SK-N-SH (cell line): ENCODE measurements at regions not wholly inside any gene's neighbourhood (a gene's known extent, or its start where the extent isn't known, plus 50 kb on each side); places are given as distances from the start of the nearest gene placed in this dataset.

Experiments
- CTCF ChIA-PET: fragments of 300-600, 350-600 bp; formaldehyde crosslinking; extraction: SDS; loops from one replicate; lab custom pipeline; 2021; lab: Yijun Ruan, JAX
- POLR2A ChIA-PET: fragments of 350-600 bp; sonication (Branson Sonifier 250); formaldehyde crosslinking; extraction: SDS; loops from one replicate; lab custom pipeline; 2020; ENCODE audit warnings: antibody characterized with exemption, inconsistent platforms; lab: Yijun Ruan, JAX
- DNase-seq: peaks from one replicate; pipeline ENCODE4 v3.0.0; 2012
- H2AFZ ChIP-seq: fragments of 200-600 bp; sonication (generic); 2 replicates; pipeline ENCODE4 v1.8.1; 2016; ENCODE audit warnings: antibody characterized with exemption, mild to moderate bottlenecking, low read depth
- H3F3A ChIP-seq: fragments of 200-600 bp; sonication (generic); replicated peaks from 2 replicates; pipeline ENCODE3; 2016; ENCODE audit warnings: antibody characterized with exemption, mild to moderate bottlenecking; ENCODE audit not compliant: insufficient read depth
- H3K27ac ChIP-seq, 2 experiments: fragments of 200-500 bp in 1 of 2; fragments of 200-600 bp in 1 of 2; sonication (Bioruptor generic) in 1 of 2; sonication (generic), shearing (Covaris generic) in 1 of 2; 2 replicates each; pipeline versions ENCODE4 v1.5.1 to v1.6.1; 2014 to 2016; ENCODE audit warnings: low read depth in 2 of 2, inconsistent platforms in 1 of 2, low read length in 1 of 2, mild to moderate bottlenecking in 1 of 2, mixed read lengths in 1 of 2
- H3K27me3 ChIP-seq: fragments of 200-600 bp; sonication (generic), shearing (Covaris generic); 2 replicates; pipeline ENCODE4 v1.6.1; 2016; ENCODE audit warnings: mixed run types; ENCODE audit not compliant: insufficient read depth
- H3K36me3 ChIP-seq, 2 experiments: fragments of 200-500 bp in 1 of 2; fragments of 200-600 bp in 1 of 2; sonication (Bioruptor generic) in 1 of 2; sonication (generic) in 1 of 2; replicated peaks in 1 of 2; 2 replicates each; pipeline versions ENCODE3 to v1.5.1; 2014 to 2016; ENCODE audit warnings: low read length in 1 of 2, mild to moderate bottlenecking in 1 of 2; ENCODE audit not compliant: insufficient read depth in 2 of 2, control insufficient read depth in 1 of 2
- H3K4me1 ChIP-seq, 2 experiments: fragments of 200-500 bp in 1 of 2; fragments of 200-600 bp in 1 of 2; sonication (Bioruptor generic) in 1 of 2; sonication (generic), shearing (Covaris generic) in 1 of 2; 2 replicates each; pipeline versions ENCODE4 v1.5.1 to v1.6.1; 2014 to 2016; ENCODE audit warnings: low read depth in 1 of 2, low read length in 1 of 2, mixed run types in 1 of 2; ENCODE audit not compliant: insufficient read depth in 2 of 2, control insufficient read depth in 1 of 2
- H3K4me2 ChIP-seq: fragments of 200-600 bp; sonication (generic), shearing (Covaris generic); 2 replicates; pipeline ENCODE4 v1.6.1; 2017; ENCODE audit warnings: mixed run types
- H3K4me3 ChIP-seq, 2 experiments: fragments of 200-500 bp in 1 of 2; fragments of 200-600 bp in 1 of 2; sonication (Bioruptor generic) in 1 of 2; sonication (generic), shearing (Covaris generic) in 1 of 2; 2 replicates each; pipeline versions ENCODE4 v1.5.1 to v1.8.1; 2014 to 2016; ENCODE audit warnings: low read depth in 2 of 2, inconsistent platforms in 1 of 2, low read length in 1 of 2, mild to moderate bottlenecking in 1 of 2, mixed read lengths in 1 of 2, moderate library complexity in 1 of 2
- H3K79me2 ChIP-seq: fragments of 200-600 bp; sonication (generic); 2 replicates; pipeline ENCODE4 v1.8.1; 2017; ENCODE audit warnings: mild to moderate bottlenecking; ENCODE audit not compliant: insufficient read depth
- H3K9ac ChIP-seq: fragments of 200-600 bp; sonication (generic); 2 replicates; pipeline ENCODE4 v1.6.1; 2017; ENCODE audit warnings: mixed run types
- H3K9me2 ChIP-seq: fragments of 200-600 bp; sonication (generic); 2 replicates; pipeline ENCODE4 v1.6.1; 2017; ENCODE audit warnings: mixed run types
- H3K9me3 ChIP-seq: fragments of 200-600 bp; sonication (generic); 2 replicates; pipeline ENCODE4 v1.6.1; 2017; ENCODE audit warnings: mixed run types, mild to moderate bottlenecking, moderate library complexity
- H4K20me1 ChIP-seq: fragments of 200-600 bp; sonication (generic); 2 replicates; pipeline ENCODE4 v1.6.1; 2017; ENCODE audit warnings: mild to moderate bottlenecking, mixed run types; ENCODE audit not compliant: insufficient read depth
- CTCF ChIP-seq: fragments of 200-600 bp; sonication (generic); IDR thresholded peaks from 2 replicates; pipeline ENCODE4 v1.6.1; 2017; ENCODE audit warnings: antibody characterized with exemption, mild to moderate bottlenecking, moderate library complexity
- EP300 ChIP-seq, 2 experiments: IDR thresholded peaks; 2 replicates each; pipeline versions ENCODE4 v1.4.0 to v1.6.1; 2012; ENCODE audit warnings: borderline replicate concordance in 1 of 2, low read depth in 1 of 2, low read length in 1 of 2
- FOSL2 ChIP-seq: IDR thresholded peaks from 2 replicates; pipeline ENCODE4 v1.4.0; 2012; ENCODE audit warnings: low read depth, mild to moderate bottlenecking, moderate library complexity, borderline replicate concordance
- MEF2A ChIP-seq: IDR thresholded peaks from 2 replicates; pipeline ENCODE4 v1.4.0; 2012; ENCODE audit warnings: low read depth, borderline replicate concordance
- NFIC ChIP-seq: IDR thresholded peaks from 2 replicates; pipeline ENCODE4 v1.4.0; 2012; ENCODE audit warnings: borderline replicate concordance
- NRF1 ChIP-seq: IDR thresholded peaks from 2 replicates; pipeline ENCODE4 v1.6.1; 2012; ENCODE audit warnings: low read depth, mild to moderate bottlenecking, low read length
- POLR2AphosphoS5 ChIP-seq: IDR thresholded peaks from 2 replicates; pipeline ENCODE4 v1.6.1; 2012; ENCODE audit warnings: low read depth, low read length
- RAD21 ChIP-seq: IDR thresholded peaks from 2 replicates; pipeline ENCODE4 v1.6.1; 2012; ENCODE audit warnings: mild to moderate bottlenecking, low read length
- RFX5 ChIP-seq: IDR thresholded peaks from 2 replicates; pipeline ENCODE4 v1.6.1; 2012; ENCODE audit warnings: mild to moderate bottlenecking, improper control_type of control experiment, low read length
- RXRA ChIP-seq: IDR thresholded peaks from 2 replicates; pipeline ENCODE4 v1.4.0; 2012; ENCODE audit warnings: low read depth, mild to moderate bottlenecking, borderline replicate concordance
- SIN3A ChIP-seq: IDR thresholded peaks from 2 replicates; pipeline ENCODE4 v1.6.1; 2012; ENCODE audit warnings: low read depth, mild to moderate bottlenecking, low read length, moderate library complexity, borderline replicate concordance
- SMC3 ChIP-seq: IDR thresholded peaks from 2 replicates; pipeline ENCODE4 v1.6.1; 2012; ENCODE audit warnings: low read depth, low read length, improper control_type of control experiment
- TCF12 ChIP-seq: IDR thresholded peaks from 2 replicates; pipeline ENCODE4 v1.4.0; 2012
- TEAD4 ChIP-seq: IDR thresholded peaks from 2 replicates; pipeline ENCODE4 v1.4.0; 2012; ENCODE audit warnings: mild to moderate bottlenecking, borderline replicate concordance; ENCODE audit not compliant: insufficient read depth
- USF1 ChIP-seq: IDR thresholded peaks from 2 replicates; pipeline ENCODE4 v1.4.0; 2012; ENCODE audit warnings: low read depth, borderline replicate concordance
- YY1 ChIP-seq: IDR thresholded peaks from 2 replicates; pipeline ENCODE4 v1.4.0; 2012; ENCODE audit warnings: low read depth, mild to moderate bottlenecking
- WGBS: methylation state at CpG from one replicate; pipeline ENCODE4 v1.1.6; 2017; ENCODE audit warnings: low lambda C conversion rate; 5-methylcytosine and 5-hydroxymethylcytosine counted together
- TF ChIP-seq, protein P1 (sequence below): fragments of 150-350 bp; IDR thresholded peaks from 2 replicates; pipeline ENCODE4 v1.6.1; 2016; ENCODE audit warnings: mild to moderate bottlenecking, low read depth, low read length
- TF ChIP-seq, protein P2 (sequence below): IDR thresholded peaks from 2 replicates; pipeline ENCODE4; 2012

DNA sequence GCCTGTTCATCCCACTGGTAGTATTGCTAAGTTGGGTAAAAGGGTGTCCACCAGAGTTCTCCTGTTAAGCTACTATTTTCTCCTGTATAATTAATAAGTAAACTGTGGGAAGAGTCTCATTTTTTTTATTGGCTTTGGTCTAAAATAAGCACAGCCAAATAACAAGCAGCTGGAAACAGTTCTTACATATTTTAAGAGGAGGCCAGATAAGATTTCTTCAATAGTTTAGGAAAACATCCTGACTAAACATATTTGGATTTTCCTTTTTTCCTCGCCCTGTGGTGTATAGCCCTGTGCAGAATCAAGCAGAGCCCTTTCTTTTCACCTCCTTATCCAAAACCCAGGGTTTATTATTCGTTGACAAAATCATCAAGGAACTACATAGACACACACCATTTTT, 122.2 kb upstream of the ZNF608 start:
- Histone ChIP-seq H3K9ac (no peak overlapping the region), H3K9me3 (no peaks in the 10 kb centered on the region), H3K36me3 (no peaks in the 10 kb centered on the region), H3K4me3 (no peak overlapping the region), H3K79me2 (no peaks in the 10 kb centered on the region), H3F3A (no peaks in the 10 kb centered on the region), H4K20me1 (no peaks in the 10 kb centered on the region), H3K4me1 (peaks cover 7 to 12% of the 10 kb centered on the region in 2 experiments; a peak in 2 of 4 replicates), H3K9me2 (no peaks in the 10 kb centered on the region), H3K27me3 (no peaks in the 10 kb centered on the region), H3K4me2 (no peak overlapping the region), H2AFZ (no peak overlapping the region), H3K27ac (no peak overlapping the region)
- 73% methylated on average over 2 of the region's 2 CpGs for WGBS
- DNase-seq = no peak
- POLR2A ChIA-PET = interaction anchor here (0.6 kb wide), 1 partner anchor 10 kb away, joined by 3 read pairs; no protein-coding TSS in a partner anchor
- TF ChIP-seq RFX5 (no peak), FOSL2 (no peak), CTCF (no peak), MEF2A (no peak), NRF1 (no peak), TEAD4 (no peak), USF1 (no peak), SMC3 (no peak), SIN3A (no peak), YY1 (no peak), RXRA (no peak), RAD21 (no peak), NFIC (no peak)
- TF ChIP-seq, protein P1, sequence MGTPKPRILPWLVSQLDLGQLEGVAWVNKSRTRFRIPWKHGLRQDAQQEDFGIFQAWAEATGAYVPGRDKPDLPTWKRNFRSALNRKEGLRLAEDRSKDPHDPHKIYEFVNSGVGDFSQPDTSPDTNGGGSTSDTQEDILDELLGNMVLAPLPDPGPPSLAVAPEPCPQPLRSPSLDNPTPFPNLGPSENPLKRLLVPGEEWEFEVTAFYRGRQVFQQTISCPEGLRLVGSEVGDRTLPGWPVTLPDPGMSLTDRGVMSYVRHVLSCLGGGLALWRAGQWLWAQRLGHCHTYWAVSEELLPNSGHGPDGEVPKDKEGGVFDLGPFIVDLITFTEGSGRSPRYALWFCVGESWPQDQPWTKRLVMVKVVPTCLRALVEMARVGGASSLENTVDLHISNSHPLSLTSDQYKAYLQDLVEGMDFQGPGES = no peak
- CTCF ChIA-PET = interaction anchor here (1.4 to 1.6 kb wide), 2 partner anchors 10 to 15 kb away, joined by 3 to 4 read pairs; no protein-coding TSS in a partner anchor

DNA sequence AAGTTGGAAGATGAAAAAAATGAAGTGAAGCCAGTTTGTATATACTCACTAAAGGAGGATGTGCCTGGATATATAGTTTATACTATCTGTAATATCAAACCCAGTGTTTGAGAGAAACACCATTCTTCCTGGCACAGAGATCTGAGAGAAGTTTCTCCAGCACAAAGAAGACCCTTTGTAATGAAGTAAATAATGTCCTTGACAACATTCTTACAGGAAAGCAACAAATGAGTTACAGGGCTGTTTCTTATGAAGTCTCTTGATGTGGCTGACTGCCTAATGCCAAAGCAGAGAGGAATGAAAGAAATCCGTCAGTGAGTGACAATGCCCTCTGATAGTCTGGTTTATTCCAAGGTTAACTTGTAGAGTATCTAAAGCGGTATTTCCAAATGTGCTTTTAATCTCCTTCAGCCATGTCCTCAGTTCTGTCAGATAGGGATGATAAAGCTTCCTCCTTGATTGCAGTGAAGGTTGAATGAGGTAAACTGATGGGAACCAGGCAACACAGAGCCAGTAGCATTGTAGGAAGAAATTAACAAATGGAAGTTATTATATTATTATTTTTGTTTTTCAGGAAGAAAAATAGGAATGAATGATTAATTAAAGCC, 123.1 kb upstream of the ZNF608 start:
- no peak overlapping the region for H3K4me3 ChIP-seq
- no peak overlapping the region for H3K4me2 ChIP-seq
- H3K27me3 ChIP-seq = no peaks in the 10 kb centered on the region
- H3K9ac ChIP-seq = no peak overlapping the region
- 56% methylated on average over 2 of the region's 2 CpGs for WGBS
- no peaks in the 10 kb centered on the region for H3F3A ChIP-seq
- H4K20me1 ChIP-seq = no peaks in the 10 kb centered on the region
- H3K4me1 ChIP-seq = peaks cover 7 to 12% of the 10 kb centered on the region in 2 experiments; a peak in 2 of 4 replicates
- DNase-seq = peak; percentile 21
- no peaks in the 10 kb centered on the region for H3K36me3 ChIP-seq
- POLR2A ChIA-PET = interaction anchor here (0.7 kb wide), 1 partner anchor 11 kb away, joined by 3 read pairs; no protein-coding TSS in a partner anchor
- TF ChIP-seq EP300 (IDR thresholded peaks at IDR 0.05; ENCODE audit: borderline replicate concordance in 1 of 2, low read depth in 1 of 2, low read length in 1 of 2) = peak in 1 of 2 experiments; percentile 84; a peak in 2 of 4 replicates
- TF ChIP-seq, protein P2, sequence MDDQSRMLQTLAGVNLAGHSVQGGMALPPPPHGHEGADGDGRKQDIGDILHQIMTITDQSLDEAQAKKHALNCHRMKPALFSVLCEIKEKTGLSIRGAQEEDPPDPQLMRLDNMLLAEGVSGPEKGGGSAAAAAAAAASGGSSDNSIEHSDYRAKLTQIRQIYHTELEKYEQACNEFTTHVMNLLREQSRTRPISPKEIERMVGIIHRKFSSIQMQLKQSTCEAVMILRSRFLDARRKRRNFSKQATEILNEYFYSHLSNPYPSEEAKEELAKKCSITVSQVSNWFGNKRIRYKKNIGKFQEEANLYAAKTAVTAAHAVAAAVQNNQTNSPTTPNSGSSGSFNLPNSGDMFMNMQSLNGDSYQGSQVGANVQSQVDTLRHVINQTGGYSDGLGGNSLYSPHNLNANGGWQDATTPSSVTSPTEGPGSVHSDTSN = peak; percentile 47; the same call in 1 of the 2 replicates
- peak; percentile 52; the same call in 1 of the 2 replicates for TF ChIP-seq TCF12
- peak; percentile 43 for TF ChIP-seq POLR2AphosphoS5
- TF ChIP-seq, protein P1 = no peak
- TF ChIP-seq, all 33 proteins: peak for 4
- H2AFZ ChIP-seq = no peak overlapping the region
- CTCF ChIA-PET = no interaction called here
- no peaks in the 10 kb centered on the region for H3K9me2 ChIP-seq
- H3K27ac ChIP-seq = peak overlapping the region in 1 of 2 experiments; percentile 34; a peak in 2 of 4 replicates
- H3K79me2 ChIP-seq = no peaks in the 10 kb centered on the region
- no peaks in the 10 kb centered on the region for H3K9me3 ChIP-seq
